ENCODE measurements at regions not wholly inside any gene's neighbourhood (a gene's known extent, or its start where the extent isn't known, plus 50 kb on each side); places are given as distances from the start of the nearest gene placed in this dataset.

- no peak for DNase-seq
These were observed 55.2 kb downstream of the TTC32 start for GRCh38 chr2:19846567-19846966.

GRCh38 chr2:19846030-19846429 lies 55.8 kb downstream of the TTC32 start:
- DNase-seq: no peak

GRCh38 chr2:19845323-19845920 lies 56.4 kb downstream of the TTC32 start:
- no peak for DNase-seq

GRCh38 chr2:19844750-19845149 lies 57.0 kb downstream of the TTC32 start:
- no peak for DNase-seq

- no peak for DNase-seq
These were observed 57.7 kb downstream of the TTC32 start for GRCh38 chr2:19843992-19844515.

GRCh38 chr2:19841918-19842693 lies 59.7 kb downstream of the TTC32 start:
- DNase-seq: no peak

GRCh38 chr2:19839438-19839837 lies 62.3 kb downstream of the TTC32 start:
- peak in 1 of 2 experiments; percentile 12 for DNase-seq

GRCh38 chr2:19838616-19839015 lies 63.2 kb downstream of the TTC32 start:
- DNase-seq: no peak

- no peak for DNase-seq
These were observed 64.5 kb downstream of the TTC32 start for GRCh38 chr2:19837235-19837766.

GRCh38 chr2:19835781-19836281 lies 66.0 kb downstream of the TTC32 start:
- no peak for DNase-seq

- no peak for DNase-seq
These were observed 67.8 kb downstream of the TTC32 start for GRCh38 chr2:19833978-19834377.

GRCh38 chr2:19829672-19830071 lies 72.1 kb downstream of the TTC32 start:
- DNase-seq: no peak

- DNase-seq: no peak
These were observed 74.9 kb downstream of the TTC32 start for GRCh38 chr2:19826874-19827273.

GRCh38 chr2:19823507-19823906 lies 78.3 kb downstream of the TTC32 start:
- no peak for DNase-seq

- DNase-seq: no peak
These were observed 82.4 kb downstream of the TTC32 start for GRCh38 chr2:19819097-19820065.

- DNase-seq: no peak
These were observed 83.2 kb downstream of the TTC32 start for GRCh38 chr2:19818543-19818942.

- DNase-seq: no peak
These were observed 83.7 kb downstream of the TTC32 start for GRCh38 chr2:19818039-19818438.

- no peak for DNase-seq
These were observed 86.0 kb downstream of the TTC32 start for GRCh38 chr2:19815746-19816145.

GRCh38 chr2:19812166-19812565 lies 89.6 kb downstream of the TTC32 start:
- no peak for DNase-seq

- no peak for DNase-seq
These were observed 90.6 kb downstream of the TTC32 start for GRCh38 chr2:19811186-19811585.

- DNase-seq: no peak
These were observed 91.1 kb downstream of the TTC32 start for GRCh38 chr2:19810637-19811036.

- DNase-seq: no peak
These were observed 91.6 kb downstream of the TTC32 start for GRCh38 chr2:19810148-19810547.

- no peak for DNase-seq
These were observed 92.6 kb downstream of the TTC32 start for GRCh38 chr2:19809206-19809605.
